Uterus (tissue), 2 donors: ENCODE measurements at regions not wholly inside any gene's neighbourhood (a gene's known extent, or its start where the extent isn't known, plus 50 kb on each side); places are given as distances from the start of the nearest gene placed in this dataset.

Experiments
- CTCF ChIP-seq, 4 experiments: fragments of 200-600 bp in 2 of 4; fragments of 450-650 bp in 2 of 4; sonication (generic) in 2 of 4; IDR thresholded peaks; one replicate each; pipeline ENCODE4 v1.5.1; 2016 to 2019; ENCODE audit warnings: antibody characterized with exemption in 4 of 4, mild to moderate bottlenecking in 2 of 4, moderate library complexity in 1 of 4
- POLR2A ChIP-seq, 2 donors: fragments of 450-650 bp; IDR thresholded peaks; one replicate each; pipeline ENCODE4 v1.6.1; 2016; ENCODE audit warnings: antibody characterized with exemption in 2 of 2, mild to moderate bottlenecking in 1 of 2, moderate library complexity in 1 of 2

DNA sequence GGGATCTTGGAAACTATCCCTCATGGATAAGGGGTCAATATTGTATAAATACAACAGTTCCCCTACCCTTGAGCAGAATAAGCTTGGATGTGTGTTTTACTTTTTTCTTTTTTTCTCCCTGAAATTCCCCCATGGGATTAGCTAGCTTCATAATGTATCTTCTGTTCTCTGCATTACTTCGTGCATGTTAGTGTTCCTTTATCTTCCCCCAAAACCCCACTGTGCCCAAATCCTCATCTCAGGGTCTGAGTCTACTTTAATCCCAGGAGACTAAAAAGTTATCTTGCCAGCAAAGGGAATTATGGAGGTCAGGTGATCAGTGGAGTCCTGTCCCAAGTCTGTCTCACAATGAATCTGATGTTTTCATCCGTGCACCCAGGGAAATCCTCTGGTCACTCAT lies 217.5 kb upstream of the CNTNAP4 start:
- TF ChIP-seq CTCF (IDR thresholded peaks at IDR 0.05) (no peak), POLR2A (IDR thresholded peaks at IDR 0.05) (no peak)
